ENCODE measurements at regions not wholly inside any gene's neighbourhood (a gene's known extent, or its start where the extent isn't known, plus 50 kb on each side); places are given as distances from the start of the nearest gene placed in this dataset.

DNA sequence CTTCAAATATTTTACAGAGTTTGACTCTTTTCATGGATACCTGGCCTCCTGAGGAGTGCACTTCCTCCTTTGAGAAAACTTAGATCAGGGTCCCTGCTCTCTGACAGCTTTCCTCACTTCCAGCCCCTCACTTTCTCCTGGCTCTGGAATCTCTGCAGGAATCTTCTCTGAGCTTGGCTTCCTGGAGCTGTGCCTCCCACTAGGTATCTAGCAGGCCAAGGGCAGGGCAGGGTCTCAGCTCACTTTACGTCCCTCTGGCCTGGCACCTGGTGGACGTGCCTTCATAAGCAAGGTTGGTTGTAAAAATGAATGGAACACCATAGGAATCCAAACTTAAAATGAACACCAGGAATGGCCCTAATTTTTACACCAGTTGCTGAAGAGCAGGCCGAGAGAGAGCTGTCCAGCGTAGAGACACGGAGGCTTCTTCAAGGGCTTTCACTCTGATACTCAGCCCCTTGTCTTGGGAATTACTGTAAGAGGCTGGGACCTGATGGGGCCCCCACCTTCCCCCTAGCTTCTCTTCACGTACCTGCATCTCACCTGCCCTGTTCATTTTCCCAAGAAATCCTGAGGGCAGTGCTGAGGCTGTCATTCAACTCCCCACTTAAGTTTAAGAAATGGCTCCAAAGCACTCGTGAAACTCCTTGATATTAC is 426.9 kb upstream of the ID2 start:
- TF ChIP-seq POLR2A (IDR thresholded peaks at IDR 0.05; ENCODE audit: low read depth, low read length) (no peak), POLR2AphosphoS5 (IDR thresholded peaks at IDR 0.05; ENCODE audit: low read depth, low read length) (no peak), TAF1 (IDR thresholded peaks at IDR 0.05; ENCODE audit: low read depth, low read length) (no peak)

Data from GM12891 (cell line).